K562 (cell line): ENCODE measurements at regions not wholly inside any gene's neighbourhood (a gene's known extent, or its start where the extent isn't known, plus 50 kb on each side); places are given as distances from the start of the nearest gene placed in this dataset.

Experiments
- HNRNPK ChIP-seq: fragments of 200-400 bp; formaldehyde crosslinking; IDR thresholded peaks from one replicate; pipeline ENCODE4 v1.6.1; 2018; ENCODE audit warnings: mild to moderate bottlenecking, low read depth, low read length; ENCODE audit not compliant: poor library complexity, severe bottlenecking
- NR3C1 ChIP-seq: sonication (generic); formaldehyde crosslinking; IDR thresholded peaks from 2 replicates; pipeline ENCODE4 v1.8.1; 2022; ENCODE audit warnings: missing genetic modification reagents
- STAT5B ChIP-seq: fragments of 250-450 bp; sonication (Bioruptor Pico); IDR thresholded peaks from 2 replicates; pipeline ENCODE4 v1.8.0; 2021; ENCODE audit warnings: mild to moderate bottlenecking, inconsistent platforms
- ZBTB7A ChIP-seq: IDR thresholded peaks from 2 replicates; pipeline ENCODE4 v1.6.1; 2011; ENCODE audit warnings: low read depth, mild to moderate bottlenecking, low read length, moderate library complexity, borderline replicate concordance; ENCODE audit not compliant: control insufficient read depth
- TF ChIP-seq, protein P1 (sequence below), 3 experiments: IDR thresholded peaks in 2 of 3; conservative IDR thresholded peaks in 1 of 3; 2 replicates each; pipeline ENCODE4 v1.5.1; 2011 to 2012; ENCODE audit warnings: low read length in 3 of 3, mild to moderate bottlenecking in 3 of 3, control low read depth in 2 of 3, improper control_type of control experiment in 1 of 3, inconsistent platforms in 1 of 3, low read depth in 1 of 3, mixed read lengths in 1 of 3, moderate library complexity in 1 of 3; ENCODE audit not compliant: insufficient read depth in 2 of 3

DNA sequence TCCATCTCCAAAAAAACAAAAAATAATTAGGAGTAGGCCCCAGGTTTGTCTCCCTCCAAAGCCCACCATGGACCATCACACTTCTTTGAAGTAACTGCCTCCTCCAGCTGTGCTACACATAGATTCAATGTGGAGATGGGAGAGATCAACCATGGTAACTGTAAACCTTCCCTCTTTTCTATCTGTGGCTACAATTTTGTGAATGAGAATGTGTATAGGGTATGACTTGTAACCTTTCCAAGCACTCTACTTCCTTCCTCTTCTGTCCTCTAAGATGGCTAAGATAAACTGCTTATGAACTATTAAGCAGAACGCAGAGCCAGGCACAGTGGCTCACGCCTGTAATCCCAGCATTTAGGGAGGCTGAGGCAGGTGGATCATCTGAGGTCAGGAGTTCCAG is 55.5 kb upstream of the ATP11B start:
- TF ChIP-seq HNRNPK (no peak), ZBTB7A (no peak), NR3C1 (no peak), STAT5B (CRISPR knock-in tag) (no peak)
- TF ChIP-seq, protein P1, sequence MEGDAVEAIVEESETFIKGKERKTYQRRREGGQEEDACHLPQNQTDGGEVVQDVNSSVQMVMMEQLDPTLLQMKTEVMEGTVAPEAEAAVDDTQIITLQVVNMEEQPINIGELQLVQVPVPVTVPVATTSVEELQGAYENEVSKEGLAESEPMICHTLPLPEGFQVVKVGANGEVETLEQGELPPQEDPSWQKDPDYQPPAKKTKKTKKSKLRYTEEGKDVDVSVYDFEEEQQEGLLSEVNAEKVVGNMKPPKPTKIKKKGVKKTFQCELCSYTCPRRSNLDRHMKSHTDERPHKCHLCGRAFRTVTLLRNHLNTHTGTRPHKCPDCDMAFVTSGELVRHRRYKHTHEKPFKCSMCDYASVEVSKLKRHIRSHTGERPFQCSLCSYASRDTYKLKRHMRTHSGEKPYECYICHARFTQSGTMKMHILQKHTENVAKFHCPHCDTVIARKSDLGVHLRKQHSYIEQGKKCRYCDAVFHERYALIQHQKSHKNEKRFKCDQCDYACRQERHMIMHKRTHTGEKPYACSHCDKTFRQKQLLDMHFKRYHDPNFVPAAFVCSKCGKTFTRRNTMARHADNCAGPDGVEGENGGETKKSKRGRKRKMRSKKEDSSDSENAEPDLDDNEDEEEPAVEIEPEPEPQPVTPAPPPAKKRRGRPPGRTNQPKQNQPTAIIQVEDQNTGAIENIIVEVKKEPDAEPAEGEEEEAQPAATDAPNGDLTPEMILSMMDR (IDR thresholded peaks at IDR 0.05 in 2 of 3, conservative IDR thresholded peaks at IDR 0.05 in 1 of 3; ENCODE audit: insufficient read depth in 2 of 3, low read depth in 1 of 3, low read length in 3 of 3) = no peak
